ACHN (cell line): ENCODE measurements at regions not wholly inside any gene's neighbourhood (a gene's known extent, or its start where the extent isn't known, plus 50 kb on each side); places are given as distances from the start of the nearest gene placed in this dataset.
"Not testable (repeated sequence)": the region's sequence is repeated elsewhere in the genome, so short reads cannot be mapped to it uniquely, and the experiment has no call there.

Experiments
- DNase-seq: peaks from one replicate; pipeline ENCODE4 v3.0.0-alpha.2; 2015
- in situ Hi-C: cut with HindIII; loops from 2 replicates; pipeline ENCODE4 v1.10.0; 2017; ENCODE audit warnings: low sequenced_read_pairs, low pct_ligation_motif_present, low pct_unique_long_range_greater_than_20kb

- in situ Hi-C loops: no loop called here
- DNase-seq: no peak
Observed at GRCh38 chr21:20789729-20790500, 208.3 kb upstream of the NCAM2 start.

DNA sequence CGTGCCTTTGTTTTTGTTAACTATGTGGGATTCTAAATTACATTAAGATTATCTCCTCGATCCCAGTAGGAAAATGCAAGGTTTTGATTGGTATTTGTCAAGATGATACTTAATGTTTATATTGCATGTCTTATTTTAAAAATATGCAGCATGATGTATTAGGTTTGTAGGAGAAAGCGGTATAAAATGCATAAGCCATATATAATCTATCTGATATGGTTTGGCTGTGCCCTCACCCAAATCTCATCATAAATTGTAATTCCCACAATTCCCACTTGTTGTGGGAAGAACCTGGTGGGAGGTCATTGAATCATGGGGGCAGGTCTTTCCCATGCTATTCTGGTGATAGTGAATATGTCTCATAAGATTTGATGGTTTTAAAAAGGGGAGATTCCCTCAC is 198.1 kb upstream of the NCAM2 start:
- DNase-seq: no peak
- in situ Hi-C loops: no loop called here

DNA sequence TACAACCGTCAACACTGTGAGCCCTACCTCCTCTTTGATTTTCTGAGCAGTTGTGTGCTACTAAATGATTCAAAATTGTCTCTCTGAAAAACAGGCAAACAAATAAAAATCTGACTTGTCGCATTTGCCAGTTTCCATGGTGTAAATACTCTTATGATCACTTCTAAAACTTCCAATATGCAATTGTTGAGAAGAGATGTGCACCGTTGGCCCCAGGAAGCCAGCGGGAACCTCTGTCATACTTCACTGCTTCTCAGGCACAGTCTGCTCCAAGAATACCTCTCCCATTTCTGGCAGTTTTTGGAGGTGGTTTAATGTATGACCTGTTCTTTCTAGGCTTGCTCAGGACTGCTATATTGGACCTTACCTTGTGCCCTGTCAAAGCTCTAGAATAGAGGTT is 196.0 kb upstream of the NCAM2 start:
- in situ Hi-C loops: no loop called here
- no peak for DNase-seq

GRCh38 chr21:20802631-20803260 is 195.5 kb upstream of the NCAM2 start:
- no peak for DNase-seq
- in situ Hi-C loops: no loop called here

DNA sequence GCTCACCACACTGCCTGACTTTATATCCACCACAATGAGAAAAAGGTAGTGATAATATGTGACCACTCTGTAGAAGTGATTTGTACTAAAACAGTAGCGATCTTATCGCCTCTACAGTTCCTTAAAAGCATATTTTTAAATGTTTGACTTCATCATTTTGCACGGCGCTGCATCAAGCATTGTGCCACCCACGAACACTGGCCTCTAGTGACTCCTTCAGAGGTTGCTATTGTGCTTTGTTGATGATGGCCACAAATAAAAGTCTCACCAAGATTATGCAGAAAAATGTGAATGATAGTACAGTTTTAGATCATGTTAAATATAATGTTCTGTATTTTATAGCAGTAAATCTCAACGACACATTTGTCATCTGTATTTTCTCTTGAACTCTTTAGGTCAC is 186.5 kb upstream of the NCAM2 start:
- in situ Hi-C loops: no loop called here
- DNase-seq: no peak

DNA sequence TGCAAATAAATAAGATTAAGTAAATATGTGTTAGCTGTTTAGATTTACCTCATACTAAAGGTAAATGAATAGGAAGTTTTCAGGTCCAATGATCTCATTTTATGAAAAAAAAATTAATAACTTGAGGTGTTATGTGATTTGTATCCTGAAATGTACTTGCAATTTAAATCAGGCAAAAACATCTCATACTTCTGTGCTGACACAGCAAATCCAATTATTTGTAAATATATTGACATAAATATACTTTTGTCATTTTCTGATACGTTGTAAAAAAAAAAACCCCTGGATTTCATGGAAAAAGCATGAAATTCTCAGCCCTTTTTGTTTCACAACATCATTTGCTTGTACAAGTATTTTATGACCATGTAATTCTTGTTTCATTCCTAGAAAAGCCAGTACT is 184.1 kb upstream of the NCAM2 start:
- DNase-seq: no peak
- in situ Hi-C loops: no loop called here

DNA sequence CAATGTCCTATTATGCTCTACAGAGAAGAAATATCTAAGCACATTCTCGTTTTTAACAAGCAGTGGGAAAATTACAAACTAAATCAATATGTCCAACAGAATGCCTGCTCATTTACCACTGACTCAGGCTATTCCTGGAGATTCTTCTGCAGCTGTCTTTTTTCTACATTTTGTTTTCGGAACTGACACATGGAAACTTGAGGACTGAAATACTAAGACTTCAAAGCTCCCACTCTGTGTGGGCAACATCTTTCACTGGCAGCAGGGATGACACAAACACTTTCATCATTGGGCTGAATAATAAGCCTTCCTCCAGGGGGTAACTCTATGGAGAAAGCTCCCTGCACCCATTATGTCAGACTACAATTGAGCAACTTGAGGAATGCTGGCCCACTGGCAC is 175.5 kb upstream of the NCAM2 start:
- in situ Hi-C loops: no loop called here
- no peak for DNase-seq

DNA sequence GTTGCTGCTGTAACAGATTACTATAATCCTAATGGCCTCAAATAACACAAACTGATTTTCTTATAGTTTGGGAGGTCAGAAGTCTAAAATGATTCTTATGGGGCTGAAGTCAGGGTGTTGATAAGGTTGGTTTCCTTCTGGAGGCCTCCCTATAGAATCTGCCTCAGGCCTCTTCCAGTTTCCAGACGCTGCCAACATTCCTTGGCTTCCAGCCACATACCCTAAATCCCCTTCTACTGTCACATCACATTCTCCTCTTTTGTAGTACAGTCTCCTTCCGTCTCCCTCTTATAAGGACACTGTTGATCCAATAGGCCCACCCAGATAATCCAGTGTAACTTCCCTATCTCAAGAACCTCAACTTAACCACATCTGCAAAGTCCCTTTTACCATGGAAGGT is 145.3 kb upstream of the NCAM2 start:
- in situ Hi-C loops: no loop called here
- DNase-seq: no peak

- in situ Hi-C loops: no loop called here
- no peak for DNase-seq
Observed at GRCh38 chr21:20856926-20857325, 141.3 kb upstream of the NCAM2 start.

DNA sequence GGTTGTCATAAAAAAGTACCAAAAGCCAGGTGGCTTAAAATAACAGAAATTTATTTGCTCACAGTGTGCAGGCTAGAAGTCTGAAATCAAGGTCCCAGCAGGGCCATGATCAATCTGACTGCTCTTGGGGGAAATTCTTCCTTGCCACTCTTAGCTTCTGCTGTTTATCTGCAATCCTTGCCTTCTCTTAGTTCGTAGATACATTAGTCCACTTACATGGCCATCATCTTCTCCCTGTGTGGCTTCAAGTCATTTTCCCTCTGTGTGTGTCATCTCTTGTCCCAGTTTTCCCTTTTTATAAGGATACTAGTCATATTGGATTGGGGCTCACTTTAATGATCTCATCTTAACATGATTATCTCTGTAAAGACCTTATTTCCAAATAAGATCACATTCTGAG is 124.0 kb upstream of the NCAM2 start:
- DNase-seq: no peak
- in situ Hi-C loops: no loop called here

- in situ Hi-C loops: no loop called here
Observed at GRCh38 chr21:20875742-20876141, 122.5 kb upstream of the NCAM2 start.

GRCh38 chr21:20877976-20878375 is 120.2 kb upstream of the NCAM2 start:
- DNase-seq: no peak
- in situ Hi-C loops: no loop called here

More at GRCh38 chr21:20875742-20876141, 122.5 kb upstream of the NCAM2 start:
- no peak for DNase-seq

GRCh38 chr21:20882462-20883407 is 115.5 kb upstream of the NCAM2 start:
- in situ Hi-C loops: no loop called here
- DNase-seq: peak; percentile 25

GRCh38 chr21:20883408-20883800 is 114.8 kb upstream of the NCAM2 start:
- in situ Hi-C loops: no loop called here
- no peak for DNase-seq

- DNase-seq: no peak
- in situ Hi-C loops: no loop called here
Observed at GRCh38 chr21:20902511-20902910, 95.7 kb upstream of the NCAM2 start.

DNA sequence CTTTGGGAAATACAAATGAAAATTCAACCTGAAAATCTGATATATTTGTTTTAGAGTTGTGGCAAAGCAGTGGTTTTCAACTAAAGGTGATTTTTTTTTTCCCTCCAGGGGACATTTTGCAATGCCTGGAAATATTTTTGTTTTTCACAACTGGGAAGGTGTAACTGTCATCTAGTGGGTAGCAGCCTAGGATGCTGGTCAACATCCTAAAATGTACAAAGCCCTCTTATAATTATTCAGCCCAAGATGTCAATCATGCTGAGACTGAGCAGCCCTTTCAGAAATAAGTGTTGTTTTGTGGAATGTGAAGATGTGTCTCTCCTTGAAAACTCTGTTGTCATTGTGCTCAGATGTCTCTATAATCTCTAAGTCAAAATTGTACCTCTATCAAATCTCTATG is 95.2 kb upstream of the NCAM2 start:
- DNase-seq: no peak
- in situ Hi-C loops: no loop called here

GRCh38 chr21:20927555-20927954 is 70.7 kb upstream of the NCAM2 start:
- in situ Hi-C loops, DNase-seq: not testable (repeated sequence)

DNA sequence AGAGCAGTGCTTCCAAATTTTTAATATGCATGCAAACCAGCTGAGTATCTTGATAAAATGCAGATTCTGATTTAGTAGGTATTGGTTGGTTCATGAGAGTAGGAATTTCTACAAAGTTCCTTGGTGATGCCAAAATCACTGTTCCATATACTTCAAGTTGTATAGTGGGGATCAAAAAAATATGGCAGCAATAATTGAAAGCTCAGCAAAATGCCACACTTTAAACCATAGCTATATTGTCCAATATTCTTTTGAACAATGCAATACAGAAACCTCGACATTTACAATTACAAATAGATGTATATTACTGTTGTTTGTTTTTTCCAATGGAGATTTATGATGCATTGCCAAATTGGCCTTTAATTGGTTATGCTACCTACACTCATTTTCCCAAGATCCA is 55.7 kb upstream of the NCAM2 start:
- in situ Hi-C loops: no loop called here
- DNase-seq: no peak

- no peak for DNase-seq
- in situ Hi-C loops: no loop called here
Observed at GRCh38 chr21:20943561-20943997, 54.6 kb upstream of the NCAM2 start.
